Breast epithelium (tissue), 4 donors: ENCODE measurements at regions not wholly inside any gene's neighbourhood (a gene's known extent, or its start where the extent isn't known, plus 50 kb on each side); places are given as distances from the start of the nearest gene placed in this dataset.
A peak's percentile ranks its signal among the peaks of the same experiment; 100 is the strongest.

Source experiments
- DNase-seq, 2 donors: peaks; one replicate each; pipeline ENCODE4 v3.0.0-alpha.2; 2019; ENCODE audit warnings: low spot score in 2 of 2
- H3K27ac ChIP-seq, 2 donors: fragments of 200-600 bp; sonication (generic) in 1 of 2; one replicate each; pipeline ENCODE4 v1.5.1; 2016 to 2019; ENCODE audit warnings: mild to moderate bottlenecking in 1 of 2
- H3K27me3 ChIP-seq, 2 donors: fragments of 200-600 bp; sonication (generic) in 1 of 2; one replicate each; pipeline versions ENCODE4 v1.5.1 to v1.6.0; 2017 to 2019; ENCODE audit warnings: control low read depth in 1 of 2, mild to moderate bottlenecking in 1 of 2
- H3K36me3 ChIP-seq: fragments of 200-600 bp; one replicate; pipeline ENCODE4 v1.5.1; 2019
- H3K4me1 ChIP-seq, 2 donors: fragments of 200-600 bp; sonication (generic); one replicate each; pipeline ENCODE4 v1.5.1; 2016 to 2019; ENCODE audit warnings: control low read depth in 1 of 2
- H3K4me3 ChIP-seq, 3 donors: fragments of 200-600 bp; sonication (generic); 1 replicate in 2 of 3; 2 replicates in 1 of 3; pipeline ENCODE4 v1.5.1; 2016 to 2019; ENCODE audit warnings: mild to moderate bottlenecking in 3 of 3, moderate library complexity in 2 of 3
- H3K9me3 ChIP-seq, 2 donors: fragments of 200-600 bp; sonication (generic) in 1 of 2; one replicate each; pipeline ENCODE4 v1.5.1; 2016 to 2019; ENCODE audit warnings: control low read depth in 1 of 2
- CTCF ChIP-seq, 3 donors: fragments of 450-650 bp; IDR thresholded peaks; one replicate each; pipeline ENCODE4 v1.5.1; 2016 to 2017; ENCODE audit warnings: antibody characterized with exemption in 3 of 3, mild to moderate bottlenecking in 3 of 3, moderate library complexity in 3 of 3
- POLR2A ChIP-seq: fragments of 450-650 bp; IDR thresholded peaks from one replicate; pipeline ENCODE4 v1.6.1; 2016; ENCODE audit warnings: antibody characterized with exemption, mild to moderate bottlenecking, moderate library complexity
- POLR2AphosphoS5 ChIP-seq, 3 donors: sonication (generic); formaldehyde crosslinking; IDR thresholded peaks; one replicate each; pipeline ENCODE4 v1.6.1; 2017; ENCODE audit warnings: antibody characterized with exemption in 3 of 3
- intact Hi-C: fragments of 100-400 bp; cut with DNase I; formaldehyde crosslinking; loops from one replicate; pipeline ENCODE4 v1.15.1; 2023; ENCODE audit warnings: low total_unique reads

GRCh38 chr16:31693733-31694132 is 166.0 kb downstream of the AHSP start:
- TF ChIP-seq POLR2A (no peak), CTCF (IDR thresholded peaks at IDR 0.05) (no peak), POLR2AphosphoS5 (IDR thresholded peaks at IDR 0.05) (no peak)
- Histone ChIP-seq H3K9me3 (no peaks in the 10 kb centered on the region), H3K36me3 (no peaks in the 10 kb centered on the region), H3K27ac (no peak overlapping the region), H3K4me1 (no peaks in the 10 kb centered on the region), H3K4me3 (no peak overlapping the region), H3K27me3 (no peaks in the 10 kb centered on the region)
- intact Hi-C loops: no loop called here
- DNase-seq: no peak

- H3K4me3 ChIP-seq: no peak overlapping the region
- DNase-seq: no peak
- no peak overlapping the region for H3K27ac ChIP-seq
- H3K27me3 ChIP-seq: no peaks in the 10 kb centered on the region
- no peaks in the 10 kb centered on the region for H3K36me3 ChIP-seq
- no peaks in the 10 kb centered on the region for H3K4me1 ChIP-seq
- TF ChIP-seq POLR2A: no peak
- TF ChIP-seq CTCF (IDR thresholded peaks at IDR 0.05): no peak
- intact Hi-C loops: no loop called here
- no peaks in the 10 kb centered on the region for H3K9me3 ChIP-seq
These were observed 166.8 kb downstream of the AHSP start for GRCh38 chr16:31694461-31694860.

GRCh38 chr16:31695667-31696066 is 168.0 kb downstream of the AHSP start:
- no peak for DNase-seq
- intact Hi-C loops: no loop called here
- no peaks in the 10 kb centered on the region for H3K27me3 ChIP-seq
- H3K4me1 ChIP-seq: no peaks in the 10 kb centered on the region
- no peaks in the 10 kb centered on the region for H3K9me3 ChIP-seq
- H3K36me3 ChIP-seq: no peaks in the 10 kb centered on the region
- no peak overlapping the region for H3K4me3 ChIP-seq
- TF ChIP-seq POLR2AphosphoS5 (IDR thresholded peaks at IDR 0.05) (no peak), CTCF (IDR thresholded peaks at IDR 0.05) (no peak), POLR2A (no peak)
- no peak overlapping the region for H3K27ac ChIP-seq

GRCh38 chr16:31696968-31697743 is 169.5 kb downstream of the AHSP start:
- Histone ChIP-seq H3K36me3 (no peaks in the 10 kb centered on the region), H3K27ac (no peak overlapping the region), H3K9me3 (no peaks in the 10 kb centered on the region), H3K27me3 (no peaks in the 10 kb centered on the region), H3K4me1 (no peaks in the 10 kb centered on the region), H3K4me3 (no peak overlapping the region)
- TF ChIP-seq POLR2AphosphoS5 (IDR thresholded peaks at IDR 0.05) (no peak), CTCF (IDR thresholded peaks at IDR 0.05) (peak in 2 of 3 donors; percentile 20 to 45)
- intact Hi-C loops: no loop called here
- DNase-seq: no peak

DNA sequence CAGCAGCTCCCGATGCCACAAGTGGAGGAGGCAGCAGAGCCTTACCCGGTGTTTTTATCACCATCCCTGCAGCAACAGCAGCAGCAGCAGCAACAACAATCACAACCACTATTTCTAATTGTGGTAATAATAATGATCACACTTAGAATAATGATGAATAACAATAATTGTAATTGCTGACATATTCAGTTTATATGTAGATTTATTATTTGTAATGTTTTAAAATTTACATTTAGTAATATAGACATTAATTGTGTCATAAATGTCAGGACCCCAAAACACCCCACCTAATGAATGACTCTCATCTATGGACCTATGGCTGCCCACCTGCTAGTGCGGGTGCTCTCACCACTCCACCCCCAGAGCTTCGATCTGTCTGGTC is 170.0 kb downstream of the AHSP start:
- Histone ChIP-seq H3K9me3 (no peaks in the 10 kb centered on the region), H3K4me1 (no peaks in the 10 kb centered on the region), H3K4me3 (no peak overlapping the region), H3K36me3 (no peaks in the 10 kb centered on the region), H3K27ac (no peak overlapping the region), H3K27me3 (no peaks in the 10 kb centered on the region)
- TF ChIP-seq CTCF (IDR thresholded peaks at IDR 0.05) (no peak), POLR2A (no peak), POLR2AphosphoS5 (IDR thresholded peaks at IDR 0.05) (no peak)
- intact Hi-C loops: no loop called here
- DNase-seq: no peak
